GM21576 (cell line): ENCODE measurements at regions not wholly inside any gene's neighbourhood (a gene's known extent, or its start where the extent isn't known, plus 50 kb on each side); places are given as distances from the start of the nearest gene placed in this dataset.
"Not testable (repeated sequence)": the region's sequence is repeated elsewhere in the genome, so short reads cannot be mapped to it uniquely, and the experiment has no call there.

Experiments
- ATAC-seq: cut with Tn5 transposase; IDR thresholded peaks from one replicate; pipeline ENCODE4 v1.9.1; 2021; ENCODE audit warnings: mild to moderate bottlenecking, moderate library complexity; ENCODE audit not compliant: unreplicated experiment

DNA sequence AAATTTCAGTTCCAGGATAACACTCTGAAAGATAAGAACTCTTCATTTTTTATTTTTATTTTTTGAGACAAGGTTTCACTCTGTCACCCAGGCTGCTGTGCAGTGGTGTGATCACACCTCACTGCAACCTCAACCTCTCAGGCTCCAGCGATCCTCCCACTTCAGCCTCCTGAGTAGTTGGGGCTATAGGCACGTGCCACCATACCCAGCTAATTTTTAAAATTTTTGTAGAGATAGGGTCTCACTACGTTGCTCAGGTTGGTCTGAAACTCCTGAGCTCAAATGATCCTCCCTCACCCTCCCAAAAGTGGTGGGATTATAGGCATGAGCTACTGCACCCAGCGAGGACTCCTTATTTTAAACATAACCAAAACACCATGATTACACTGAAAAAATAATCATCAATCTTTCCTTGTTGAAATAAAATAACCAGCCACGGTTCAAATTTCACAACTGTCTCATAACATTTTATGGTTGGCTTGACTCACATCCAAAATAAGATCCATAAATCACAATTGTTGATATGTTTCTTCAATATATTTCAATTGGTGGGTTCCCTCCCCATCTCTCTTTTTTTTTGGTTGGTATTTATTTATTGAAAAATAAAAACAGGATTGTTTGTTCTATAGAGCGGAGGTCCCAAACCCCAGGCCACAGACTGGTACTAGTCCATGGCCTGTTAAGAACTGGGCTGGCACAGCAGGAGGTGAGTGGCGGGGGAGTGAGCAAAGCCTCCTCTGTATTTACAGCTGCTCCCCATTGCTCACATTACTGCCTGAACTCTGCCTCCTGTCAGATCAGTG lies 60.1 kb upstream of the FAM171A1 start:
- no peak for ATAC-seq

DNA sequence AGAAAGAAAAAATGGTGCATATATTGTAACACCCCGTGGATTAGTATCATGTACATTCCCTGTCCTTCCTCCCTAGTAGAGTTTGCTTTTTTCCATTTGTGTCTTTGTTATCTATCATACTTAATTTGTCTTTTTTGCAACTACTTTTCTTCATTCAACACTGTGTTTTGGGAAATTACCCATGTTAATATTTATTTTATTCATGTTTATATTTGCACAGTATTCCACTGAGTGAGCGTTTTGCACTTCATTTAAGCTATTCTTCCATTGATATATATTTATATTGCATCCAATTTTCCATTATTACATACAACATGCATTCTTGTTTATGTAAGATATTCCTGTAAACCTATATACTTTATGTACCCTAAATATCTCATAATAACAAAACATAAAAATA lies 57.6 kb upstream of the FAM171A1 start:
- ATAC-seq, result no peak

DNA sequence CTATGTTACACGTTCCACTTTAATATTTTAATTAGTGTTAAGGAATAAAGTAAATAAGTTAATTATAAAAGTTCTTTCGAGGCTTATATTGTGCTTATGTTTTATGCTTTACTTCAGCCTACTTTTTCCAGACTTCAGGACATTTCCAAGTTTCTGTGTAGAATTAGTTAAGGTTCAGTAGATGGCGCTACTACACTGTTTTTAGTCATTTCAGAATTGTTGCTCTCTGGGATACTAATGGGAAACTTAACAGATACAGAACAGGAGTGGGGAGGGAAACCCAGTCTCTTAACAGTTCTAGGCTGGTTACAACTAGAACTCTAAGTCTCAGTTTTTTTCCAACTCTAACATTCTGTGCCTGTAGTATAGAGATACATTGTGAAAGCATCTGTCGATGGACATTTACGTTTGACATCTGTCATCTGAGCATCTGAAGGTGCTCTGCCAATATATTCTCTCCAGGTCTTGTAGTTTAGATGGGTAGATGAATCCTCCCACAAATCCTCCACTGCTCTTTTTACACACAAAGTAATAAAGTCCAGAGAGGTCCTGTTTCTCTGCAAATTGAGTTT lies 56.8 kb upstream of the FAM171A1 start:
- no peak for ATAC-seq

DNA sequence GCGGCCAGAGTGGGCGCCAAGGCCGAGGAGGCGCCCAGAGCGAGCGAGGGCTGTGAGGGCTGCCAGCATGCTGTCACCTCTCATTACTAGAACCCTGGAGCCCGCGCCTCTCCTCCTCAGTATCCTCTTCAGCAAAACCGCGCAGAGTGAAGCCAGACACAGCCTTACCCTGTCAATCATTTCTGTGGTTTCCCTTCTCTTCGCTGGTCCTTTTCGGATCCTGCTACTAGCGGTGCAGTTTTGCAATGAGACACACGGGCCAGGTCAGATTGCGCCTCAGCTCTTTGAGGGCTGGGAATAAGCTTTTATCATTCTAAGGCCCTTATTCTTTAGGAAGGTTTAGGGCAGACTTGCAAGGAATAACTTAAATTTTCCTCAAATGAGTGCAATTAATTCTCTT lies 55.5 kb upstream of the FAM171A1 start:
- ATAC-seq, result no peak

DNA sequence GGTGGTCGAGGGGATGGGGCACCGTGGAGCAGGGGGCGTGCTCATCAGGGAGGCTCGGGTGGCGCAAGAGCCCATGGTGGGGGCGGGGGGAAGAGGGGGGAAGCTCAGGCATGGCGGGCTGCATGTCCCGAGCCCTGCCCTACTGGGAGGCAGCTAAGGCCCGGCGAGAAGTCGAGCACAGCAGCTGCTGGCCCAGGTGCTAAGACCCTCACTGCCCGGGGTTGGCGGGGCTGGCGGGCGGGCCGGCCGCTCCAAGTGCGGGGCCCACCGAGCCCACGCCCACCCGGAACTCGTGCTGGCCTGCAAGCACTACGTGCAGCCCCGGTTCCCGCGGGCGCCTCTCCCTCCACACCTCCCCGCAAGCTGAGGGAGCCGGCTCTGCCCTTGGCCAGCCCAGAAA lies 55.0 kb upstream of the FAM171A1 start:
- no peak for ATAC-seq

DNA sequence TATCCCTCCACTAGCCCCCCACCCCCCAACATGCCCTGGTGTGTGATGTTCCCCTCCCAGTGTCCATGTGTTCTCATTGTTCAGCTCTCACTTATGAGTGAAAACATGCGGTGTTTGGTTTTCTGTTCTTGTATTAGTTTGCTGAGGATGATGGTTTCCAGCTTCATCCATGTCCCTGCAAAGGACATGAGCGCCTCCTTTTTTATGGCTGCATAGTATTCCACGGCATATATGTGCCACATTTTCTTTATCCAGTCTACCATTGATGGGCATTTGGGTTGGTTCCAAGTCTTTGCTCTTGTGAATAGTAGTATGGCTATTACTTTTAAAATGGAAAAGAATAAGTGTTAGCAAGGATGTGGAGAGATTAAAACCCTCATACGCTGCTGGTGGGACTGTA lies 50.8 kb upstream of the FAM171A1 start:
- ATAC-seq, result not testable (repeated sequence)
